ENCODE measurements at regions not wholly inside any gene's neighbourhood (a gene's known extent, or its start where the extent isn't known, plus 50 kb on each side); places are given as distances from the start of the nearest gene placed in this dataset.

- Histone ChIP-seq H3F3A (ENCODE audit: low read depth) (no peaks in the 10 kb centered on the region), H3K9ac (no peak overlapping the region), H3K4me2 (no peak overlapping the region), H3K4me3 (no peak overlapping the region), H2AFZ (replicated peaks) (no peak overlapping the region), H3K79me2 (ENCODE audit: low read depth) (no peaks in the 10 kb centered on the region), H3K9me3 (ENCODE audit: low read depth) (no peaks in the 10 kb centered on the region), H3K27me3 (no peaks in the 10 kb centered on the region), H3K4me1 (no peaks in the 10 kb centered on the region), H4K20me1 (ENCODE audit: low read depth) (no peaks in the 10 kb centered on the region), H3K36me3 (no peaks in the 10 kb centered on the region), H3K27ac (no peak overlapping the region)
- no peak for DNase-seq (ENCODE audit: low spot score)
- peaks cover 10% of the 10 kb centered on the region for H3K27me3 Mint-ChIP-seq (ENCODE audit: insufficient read depth, low read depth)
- no peak overlapping the region for H3K4me3 Mint-ChIP-seq
- peaks cover 5% of the 10 kb centered on the region for H3K9me3 Mint-ChIP-seq
- TF ChIP-seq CTCF (IDR thresholded peaks at IDR 0.05): no peak
- no peak for TF ChIP-seq EZH2phosphoT487 (IDR thresholded peaks at IDR 0.05)
- TF ChIP-seq EZH2 (IDR thresholded peaks at IDR 0.05): no peak
- H3K36me3 Mint-ChIP-seq: no peaks in the 10 kb centered on the region
- peaks cover 7% of the 10 kb centered on the region for H3K4me1 Mint-ChIP-seq
- H3K27ac Mint-ChIP-seq: peak overlapping the region; percentile 23
Observed at GRCh38 chr12:125434936-125435443, 369.8 kb downstream of the AACS start.

DNA sequence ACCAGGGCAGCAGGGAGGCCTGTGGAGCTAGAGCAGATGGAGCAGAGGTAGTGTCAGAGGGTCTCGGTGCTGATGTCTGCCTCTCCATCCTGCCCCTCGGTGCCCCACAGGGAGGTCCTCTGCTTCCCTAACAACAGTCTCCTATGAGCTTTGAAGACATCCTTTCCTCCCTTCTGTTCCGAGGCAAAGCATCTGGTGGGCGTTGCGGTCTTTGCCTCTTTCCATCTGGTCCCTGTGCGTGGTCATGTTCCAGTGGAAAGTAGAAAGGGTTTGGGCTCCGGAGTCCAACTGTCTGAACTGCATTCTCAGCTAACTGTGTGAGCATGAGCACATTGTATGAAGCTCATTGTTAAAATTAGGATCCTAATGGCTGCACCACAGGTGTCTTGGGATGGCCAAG lies 370.6 kb downstream of the AACS start:
- no peak overlapping the region for H3K27ac ChIP-seq
- H3K27ac Mint-ChIP-seq: no peak overlapping the region

DNA sequence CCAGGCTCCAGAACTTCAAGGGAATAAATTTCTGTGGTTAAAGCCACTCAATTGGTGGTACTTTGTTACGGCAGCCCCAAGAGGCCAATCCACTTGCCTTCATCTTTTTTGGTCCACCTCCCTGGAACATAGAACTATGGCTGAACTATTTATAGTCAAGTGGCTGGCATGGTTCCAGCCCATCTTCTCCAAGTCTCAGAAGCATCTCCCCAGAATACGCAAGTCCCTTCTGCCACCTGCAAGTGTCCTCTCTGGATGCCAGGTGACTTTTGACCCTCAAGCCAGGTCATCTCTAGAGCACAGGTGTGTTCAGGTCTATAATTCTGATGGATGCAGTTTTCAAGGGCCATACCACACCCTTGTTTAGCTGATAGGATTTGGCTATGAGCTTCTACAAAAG lies 371.5 kb downstream of the AACS start:
- Histone ChIP-seq H3K9me3 (ENCODE audit: low read depth) (no peaks in the 10 kb centered on the region), H3K27ac (no peak overlapping the region), H3K79me2 (ENCODE audit: low read depth) (no peaks in the 10 kb centered on the region), H2AFZ (replicated peaks) (no peak overlapping the region), H3K27me3 (no peaks in the 10 kb centered on the region), H3K4me3 (no peak overlapping the region), H3K4me1 (peaks cover 9% of the 10 kb centered on the region), H3F3A (ENCODE audit: low read depth) (peaks cover 5% of the 10 kb centered on the region), H4K20me1 (ENCODE audit: low read depth) (no peaks in the 10 kb centered on the region), H3K9ac (no peak overlapping the region), H3K36me3 (no peaks in the 10 kb centered on the region), H3K4me2 (no peak overlapping the region)
- Mint-ChIP-seq H3K9me3 (peaks cover 5% of the 10 kb centered on the region), H3K27me3 (ENCODE audit: insufficient read depth, low read depth) (peaks cover 8% of the 10 kb centered on the region), H3K4me1 (peaks cover 3% of the 10 kb centered on the region), H3K27ac (no peak overlapping the region), H3K36me3 (no peaks in the 10 kb centered on the region), H3K4me3 (peak overlapping the region; percentile 61)
- no peak for TF ChIP-seq EZH2phosphoT487 (IDR thresholded peaks at IDR 0.05)
- no peak for TF ChIP-seq CTCF (IDR thresholded peaks at IDR 0.05)
- TF ChIP-seq EZH2 (IDR thresholded peaks at IDR 0.05): no peak
- DNase-seq (ENCODE audit: low spot score): no peak

More for the DNA sequence above, 370.6 kb downstream of the AACS start:
- TF ChIP-seq EZH2phosphoT487 (IDR thresholded peaks at IDR 0.05): no peak
- no peak for TF ChIP-seq CTCF (IDR thresholded peaks at IDR 0.05)
- TF ChIP-seq EZH2 (IDR thresholded peaks at IDR 0.05): no peak
- Histone ChIP-seq H3K79me2 (ENCODE audit: low read depth) (no peaks in the 10 kb centered on the region), H3K9me3 (ENCODE audit: low read depth) (no peaks in the 10 kb centered on the region), H3F3A (ENCODE audit: low read depth) (no peaks in the 10 kb centered on the region), H2AFZ (replicated peaks) (no peak overlapping the region), H4K20me1 (ENCODE audit: low read depth) (no peaks in the 10 kb centered on the region), H3K4me1 (peaks cover under 1% of the 10 kb centered on the region), H3K4me2 (no peak overlapping the region), H3K9ac (no peak overlapping the region), H3K27me3 (no peaks in the 10 kb centered on the region), H3K4me3 (no peak overlapping the region), H3K36me3 (no peaks in the 10 kb centered on the region)
- H3K9me3 Mint-ChIP-seq: peaks cover 5% of the 10 kb centered on the region
- no peak overlapping the region for H3K4me3 Mint-ChIP-seq
- H3K36me3 Mint-ChIP-seq: no peaks in the 10 kb centered on the region
- H3K27me3 Mint-ChIP-seq (ENCODE audit: insufficient read depth, low read depth): peaks cover 8% of the 10 kb centered on the region
- no peak for DNase-seq (ENCODE audit: low spot score)
- no peaks in the 10 kb centered on the region for H3K4me1 Mint-ChIP-seq
